Fibroblast of peridontal ligament (primary cell): ENCODE measurements at regions not wholly inside any gene's neighbourhood (a gene's known extent, or its start where the extent isn't known, plus 50 kb on each side); places are given as distances from the start of the nearest gene placed in this dataset.

Experiments used
- DNase-seq: peaks from one replicate; pipeline ENCODE4 v3.0.0-alpha.2; 2010; ENCODE audit errors: extremely low read depth

GRCh38 chr22:26892166-26893041 lies 235.0 kb downstream of the MIAT start:
- DNase-seq, result no peak

- no peak for DNase-seq
These were observed 236.1 kb downstream of the MIAT start for GRCh38 chr22:26893173-26894110.

GRCh38 chr22:26894362-26894761 lies 237.0 kb downstream of the MIAT start:
- peak; percentile 21 for DNase-seq

GRCh38 chr22:26894766-26895485 lies 237.5 kb downstream of the MIAT start:
- DNase-seq, result peak; percentile 97

GRCh38 chr22:26897384-26897783 lies 240.0 kb downstream of the MIAT start:
- DNase-seq, result no peak

GRCh38 chr22:26898946-26899605 lies 241.7 kb downstream of the MIAT start:
- DNase-seq, result no peak

- DNase-seq, result no peak
These were observed 243.4 kb downstream of the MIAT start for GRCh38 chr22:26900787-26901186.

- DNase-seq, result no peak
These were observed 243.9 kb downstream of the MIAT start for GRCh38 chr22:26901198-26901816.

- DNase-seq, result no peak
These were observed 245.1 kb downstream of the MIAT start for GRCh38 chr22:26902401-26903029.

GRCh38 chr22:26903030-26903856 lies 245.9 kb downstream of the MIAT start:
- no peak for DNase-seq

- DNase-seq, result no peak
These were observed 247.1 kb downstream of the MIAT start for GRCh38 chr22:26904483-26904882.

GRCh38 chr22:26905076-26905475 lies 247.7 kb downstream of the MIAT start:
- no peak for DNase-seq

- DNase-seq, result no peak
These were observed 248.3 kb downstream of the MIAT start for GRCh38 chr22:26905640-26906039.

GRCh38 chr22:26906464-26906863 lies 249.1 kb downstream of the MIAT start:
- no peak for DNase-seq

- no peak for DNase-seq
These were observed 250.0 kb downstream of the MIAT start for GRCh38 chr22:26907366-26907765.

- no peak for DNase-seq
These were observed 253.5 kb downstream of the MIAT start for GRCh38 chr22:26910845-26911244.

- DNase-seq, result no peak
These were observed 255.4 kb downstream of the MIAT start for GRCh38 chr22:26912655-26913345.

- DNase-seq, result no peak
These were observed 257.3 kb downstream of the MIAT start for GRCh38 chr22:26914519-26915185.
